ENCODE measurements at regions not wholly inside any gene's neighbourhood (a gene's known extent, or its start where the extent isn't known, plus 50 kb on each side); places are given as distances from the start of the nearest gene placed in this dataset.
A peak's percentile ranks its signal among the peaks of the same experiment; 100 is the strongest.

GRCh38 chr14:38080696-38081095, 127.0 kb upstream of the SSTR1 start:
- Histone ChIP-seq H3K27me3 (ENCODE audit: control insufficient read depth, insufficient read depth, low read length) (no peaks in the 10 kb centered on the region), H3K9ac (ENCODE audit: low read depth, low read length) (no peak overlapping the region), H3K4me3 (ENCODE audit: low read length) (no peak overlapping the region), H3K4me2 (ENCODE audit: low read length) (no peak overlapping the region), H3K36me3 (ENCODE audit: insufficient read depth, low read length) (no peaks in the 10 kb centered on the region), H3K9me3 (replicated peaks; ENCODE audit: low read length) (no peaks in the 10 kb centered on the region), H3K4me1 (ENCODE audit: control insufficient read depth, insufficient read depth, low read length) (no peaks in the 10 kb centered on the region)

DNA sequence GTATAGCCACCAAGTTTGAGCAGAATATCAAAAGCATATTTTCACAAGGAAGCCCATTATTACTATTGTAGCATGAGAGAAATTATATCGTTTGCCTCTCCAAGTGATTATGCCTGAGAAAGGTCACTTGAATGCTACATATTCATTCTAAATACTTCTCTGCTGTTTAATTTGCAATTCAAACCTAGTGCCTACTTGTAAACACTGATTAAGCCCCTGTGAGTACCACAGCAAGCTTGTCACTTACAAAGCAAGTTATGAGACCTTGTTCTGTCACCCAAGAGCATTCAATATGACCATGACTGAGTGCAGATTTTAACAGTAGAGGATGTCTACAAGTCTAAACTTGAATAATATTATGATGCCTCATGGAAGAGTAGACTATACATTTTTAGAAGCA, 124.7 kb upstream of the SSTR1 start:
- no peaks in the 10 kb centered on the region for H3K4me1 ChIP-seq (ENCODE audit: control insufficient read depth, insufficient read depth, low read length)
- no peaks in the 10 kb centered on the region for H3K9me3 ChIP-seq (replicated peaks; ENCODE audit: low read length)
- H3K27me3 ChIP-seq (ENCODE audit: control insufficient read depth, insufficient read depth, low read length), result no peaks in the 10 kb centered on the region
- no peaks in the 10 kb centered on the region for H3K36me3 ChIP-seq (ENCODE audit: insufficient read depth, low read length)
- no peak overlapping the region for H3K4me3 ChIP-seq (ENCODE audit: low read length)
- no peak overlapping the region for H3K4me2 ChIP-seq (ENCODE audit: low read length)
- H3K9ac ChIP-seq (ENCODE audit: low read depth, low read length), result no peak overlapping the region

DNA sequence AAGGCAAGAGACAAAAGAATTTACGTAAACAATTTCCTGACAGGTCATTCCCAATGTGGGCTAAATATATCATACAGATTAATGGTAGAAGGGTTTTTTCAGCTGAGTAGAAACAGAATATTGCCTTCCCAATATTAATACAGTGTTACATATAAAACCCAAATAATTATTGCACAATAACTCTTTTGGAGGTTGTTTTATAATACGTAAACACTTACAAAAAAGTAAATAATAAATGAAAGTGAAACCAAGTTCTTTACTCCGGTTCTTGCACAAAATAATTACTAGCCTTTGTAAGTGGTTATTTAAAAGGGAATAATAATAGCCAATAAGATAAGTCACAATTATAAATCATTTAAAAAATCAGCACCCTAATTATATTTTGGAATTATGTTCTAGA, 118.6 kb upstream of the SSTR1 start:
- Histone ChIP-seq H3K9ac (ENCODE audit: low read depth, low read length) (no peak overlapping the region), H3K4me1 (ENCODE audit: control insufficient read depth, insufficient read depth, low read length) (no peaks in the 10 kb centered on the region), H3K36me3 (ENCODE audit: insufficient read depth, low read length) (no peaks in the 10 kb centered on the region), H3K4me2 (ENCODE audit: low read length) (peak overlapping the region; percentile 34), H3K27me3 (ENCODE audit: control insufficient read depth, insufficient read depth, low read length) (no peaks in the 10 kb centered on the region), H3K4me3 (ENCODE audit: low read length) (no peak overlapping the region), H3K9me3 (replicated peaks; ENCODE audit: low read length) (no peaks in the 10 kb centered on the region)

- Histone ChIP-seq H3K9me3 (replicated peaks; ENCODE audit: low read length) (no peaks in the 10 kb centered on the region), H3K4me1 (ENCODE audit: control insufficient read depth, insufficient read depth, low read length) (no peaks in the 10 kb centered on the region), H3K4me3 (ENCODE audit: low read length) (no peak overlapping the region)
These were observed 117.2 kb upstream of the SSTR1 start for GRCh38 chr14:38090506-38090905.

GRCh38 chr14:38098074-38098836, 109.4 kb upstream of the SSTR1 start:
- H3K36me3 ChIP-seq (ENCODE audit: insufficient read depth, low read length), result no peaks in the 10 kb centered on the region
- peaks cover 9% of the 10 kb centered on the region for H3K4me1 ChIP-seq (ENCODE audit: control insufficient read depth, insufficient read depth, low read length)
- H3K9me3 ChIP-seq (replicated peaks; ENCODE audit: low read length), result no peaks in the 10 kb centered on the region
- H3K4me3 ChIP-seq (ENCODE audit: low read length), result no peak overlapping the region
- no peaks in the 10 kb centered on the region for H3K27me3 ChIP-seq (ENCODE audit: control insufficient read depth, insufficient read depth, low read length)
- H3K4me2 ChIP-seq (ENCODE audit: low read length), result no peak overlapping the region
- peak overlapping the region; percentile 6 for H3K9ac ChIP-seq (ENCODE audit: low read depth, low read length)

More at GRCh38 chr14:38090506-38090905, 117.2 kb upstream of the SSTR1 start:
- Histone ChIP-seq H3K4me2 (ENCODE audit: low read length) (no peak overlapping the region), H3K9ac (ENCODE audit: low read depth, low read length) (no peak overlapping the region), H3K36me3 (ENCODE audit: insufficient read depth, low read length) (no peaks in the 10 kb centered on the region), H3K27me3 (ENCODE audit: control insufficient read depth, insufficient read depth, low read length) (no peaks in the 10 kb centered on the region)

GRCh38 chr14:38101679-38102078, 106.0 kb upstream of the SSTR1 start:
- no peak overlapping the region for H3K9ac ChIP-seq (ENCODE audit: low read depth, low read length)
- H3K9me3 ChIP-seq (replicated peaks; ENCODE audit: low read length), result no peaks in the 10 kb centered on the region
- H3K27me3 ChIP-seq (ENCODE audit: control insufficient read depth, insufficient read depth, low read length), result no peaks in the 10 kb centered on the region
- H3K4me3 ChIP-seq (ENCODE audit: low read length), result no peak overlapping the region
- H3K4me2 ChIP-seq (ENCODE audit: low read length), result no peak overlapping the region
- peaks cover 9% of the 10 kb centered on the region for H3K4me1 ChIP-seq (ENCODE audit: control insufficient read depth, insufficient read depth, low read length)
- H3K36me3 ChIP-seq (ENCODE audit: insufficient read depth, low read length), result no peaks in the 10 kb centered on the region

GRCh38 chr14:38103542-38104225, 104.0 kb upstream of the SSTR1 start:
- Histone ChIP-seq H3K27me3 (ENCODE audit: control insufficient read depth, insufficient read depth, low read length) (no peaks in the 10 kb centered on the region), H3K4me3 (ENCODE audit: low read length) (no peak overlapping the region), H3K4me1 (ENCODE audit: control insufficient read depth, insufficient read depth, low read length) (peaks cover 4% of the 10 kb centered on the region), H3K36me3 (ENCODE audit: insufficient read depth, low read length) (no peaks in the 10 kb centered on the region), H3K9me3 (replicated peaks; ENCODE audit: low read length) (no peaks in the 10 kb centered on the region), H3K9ac (ENCODE audit: low read depth, low read length) (no peak overlapping the region), H3K4me2 (ENCODE audit: low read length) (no peak overlapping the region)

DNA sequence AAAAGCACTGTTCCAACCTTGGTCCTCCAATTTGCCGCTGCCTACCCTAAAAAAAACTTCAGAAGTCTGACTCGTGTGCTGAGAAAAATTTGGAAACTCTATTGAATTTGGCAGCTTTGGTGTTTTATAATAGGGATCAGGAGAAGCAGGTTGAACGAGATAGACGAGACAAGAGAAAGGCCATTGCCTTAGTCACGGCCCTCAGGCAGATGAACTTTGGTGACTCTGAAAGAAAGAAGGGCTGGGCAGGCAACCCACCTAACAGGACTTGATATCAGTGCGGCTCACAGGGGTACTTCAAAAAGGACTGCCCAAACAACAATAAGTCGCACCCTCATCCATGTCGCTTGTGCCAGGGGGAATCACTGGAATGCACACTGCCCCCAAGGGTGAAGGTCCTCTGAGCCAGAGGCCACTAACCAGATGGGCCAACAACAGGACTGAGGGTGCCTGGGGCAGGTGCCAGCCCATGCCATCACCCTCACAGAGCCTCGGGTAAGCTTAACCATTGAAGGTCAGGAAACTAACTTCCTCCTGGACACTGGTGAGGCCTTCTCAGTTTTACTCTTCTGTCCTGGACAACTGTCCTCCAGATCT, 102.5 kb upstream of the SSTR1 start:
- no peak overlapping the region for H3K9ac ChIP-seq (ENCODE audit: low read depth, low read length)
- H3K36me3 ChIP-seq (ENCODE audit: insufficient read depth, low read length), result no peaks in the 10 kb centered on the region
- no peaks in the 10 kb centered on the region for H3K9me3 ChIP-seq (replicated peaks; ENCODE audit: low read length)
- H3K4me2 ChIP-seq (ENCODE audit: low read length), result no peak overlapping the region
- H3K27me3 ChIP-seq (ENCODE audit: control insufficient read depth, insufficient read depth, low read length), result no peaks in the 10 kb centered on the region
- no peaks in the 10 kb centered on the region for H3K4me1 ChIP-seq (ENCODE audit: control insufficient read depth, insufficient read depth, low read length)
- H3K4me3 ChIP-seq (ENCODE audit: low read length), result no peak overlapping the region

GRCh38 chr14:38107216-38107631, 100.5 kb upstream of the SSTR1 start:
- Histone ChIP-seq H3K9ac (ENCODE audit: low read depth, low read length) (no peak overlapping the region), H3K27me3 (ENCODE audit: control insufficient read depth, insufficient read depth, low read length) (no peaks in the 10 kb centered on the region), H3K4me3 (ENCODE audit: low read length) (no peak overlapping the region), H3K4me2 (ENCODE audit: low read length) (no peak overlapping the region), H3K4me1 (ENCODE audit: control insufficient read depth, insufficient read depth, low read length) (no peaks in the 10 kb centered on the region), H3K36me3 (ENCODE audit: insufficient read depth, low read length) (no peaks in the 10 kb centered on the region), H3K9me3 (replicated peaks; ENCODE audit: low read length) (no peaks in the 10 kb centered on the region)

DNA sequence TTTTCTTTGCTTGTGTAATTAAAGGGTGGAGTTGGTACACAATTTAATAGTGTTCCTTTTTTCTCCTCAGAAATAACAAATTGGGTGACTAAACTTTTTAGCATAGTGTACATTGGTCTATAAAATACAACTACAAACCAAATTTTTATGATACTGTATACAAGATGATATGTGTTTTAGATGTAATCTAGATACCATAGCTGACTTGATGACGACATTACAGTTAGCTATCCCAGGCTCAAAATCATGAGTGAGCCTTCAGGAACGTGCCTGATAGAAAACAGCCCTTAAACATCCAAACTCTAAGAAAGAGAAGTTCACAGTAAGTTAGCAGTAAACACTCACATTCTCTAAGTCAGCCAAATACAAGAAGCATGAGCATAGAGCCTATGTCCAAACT, 99.0 kb upstream of the SSTR1 start:
- H3K4me3 ChIP-seq (ENCODE audit: low read length), result no peak overlapping the region
- H3K9me3 ChIP-seq (replicated peaks; ENCODE audit: low read length), result no peaks in the 10 kb centered on the region
- no peaks in the 10 kb centered on the region for H3K36me3 ChIP-seq (ENCODE audit: insufficient read depth, low read length)
- no peaks in the 10 kb centered on the region for H3K4me1 ChIP-seq (ENCODE audit: control insufficient read depth, insufficient read depth, low read length)
- peak overlapping the region; percentile 48 for H3K9ac ChIP-seq (ENCODE audit: low read depth, low read length)
- no peak overlapping the region for H3K4me2 ChIP-seq (ENCODE audit: low read length)
- no peaks in the 10 kb centered on the region for H3K27me3 ChIP-seq (ENCODE audit: control insufficient read depth, insufficient read depth, low read length)

DNA sequence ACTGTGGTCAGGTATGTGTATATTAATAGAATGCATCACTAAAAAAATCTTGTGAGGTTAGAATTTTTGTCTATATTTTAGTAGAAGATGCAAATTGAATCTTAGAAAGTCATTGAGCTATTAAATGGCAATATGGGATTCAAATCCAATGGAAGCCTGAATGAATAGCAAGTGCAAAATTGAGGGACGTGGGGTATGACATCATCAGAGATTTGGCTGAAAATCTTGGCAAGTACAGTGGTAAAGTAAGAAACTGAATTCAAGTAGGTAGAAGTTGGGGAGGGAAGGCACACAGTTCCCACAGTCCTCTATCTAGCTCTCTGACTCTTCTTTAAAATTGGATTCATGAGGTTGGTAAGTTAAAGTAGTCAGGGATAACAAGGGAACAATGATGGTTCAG, 97.4 kb upstream of the SSTR1 start:
- Histone ChIP-seq H3K4me3 (ENCODE audit: low read length) (no peak overlapping the region), H3K4me2 (ENCODE audit: low read length) (no peak overlapping the region), H3K9ac (ENCODE audit: low read depth, low read length) (no peak overlapping the region), H3K4me1 (ENCODE audit: control insufficient read depth, insufficient read depth, low read length) (no peaks in the 10 kb centered on the region), H3K9me3 (replicated peaks; ENCODE audit: low read length) (no peaks in the 10 kb centered on the region), H3K27me3 (ENCODE audit: control insufficient read depth, insufficient read depth, low read length) (no peaks in the 10 kb centered on the region), H3K36me3 (ENCODE audit: insufficient read depth, low read length) (no peaks in the 10 kb centered on the region)

Data from skeletal muscle satellite cell (primary cell).